H4 (cell line): ENCODE measurements at regions not wholly inside any gene's neighbourhood (a gene's known extent, or its start where the extent isn't known, plus 50 kb on each side); places are given as distances from the start of the nearest gene placed in this dataset.
"Not testable (repeated sequence)": the region's sequence is repeated elsewhere in the genome, so short reads cannot be mapped to it uniquely, and the experiment has no call there.

Source experiments
- DNase-seq: peaks from one replicate; pipeline ENCODE4 v3.0.0-alpha.2; 2015; ENCODE audit warnings: low spot score

- DNase-seq = not testable (repeated sequence)
Measured at GRCh38 chr3:157581956-157582636, 78.9 kb upstream of the VEPH1 start.

- DNase-seq = no peak
Measured at GRCh38 chr3:157581371-157581770, 78.2 kb upstream of the VEPH1 start.

- DNase-seq = no peak
Measured at GRCh38 chr3:157578181-157578580, 75.0 kb upstream of the VEPH1 start.

- DNase-seq = no peak
Measured at GRCh38 chr3:157574531-157574930, 71.3 kb upstream of the VEPH1 start.

GRCh38 chr3:157573780-157574378, 70.7 kb upstream of the VEPH1 start:
- DNase-seq = peak; percentile 70

- DNase-seq = peak; percentile 87
Measured at GRCh38 chr3:157573281-157573680, 70.1 kb upstream of the VEPH1 start.

GRCh38 chr3:157572559-157573270, 69.5 kb upstream of the VEPH1 start:
- DNase-seq = peak; percentile 82

GRCh38 chr3:157566596-157566995, 63.4 kb upstream of the VEPH1 start:
- no peak for DNase-seq

- DNase-seq = no peak
Measured at GRCh38 chr3:157559401-157559800, 56.2 kb upstream of the VEPH1 start.
